ENCODE measurements at regions not wholly inside any gene's neighbourhood (a gene's known extent, or its start where the extent isn't known, plus 50 kb on each side); places are given as distances from the start of the nearest gene placed in this dataset.

DNA sequence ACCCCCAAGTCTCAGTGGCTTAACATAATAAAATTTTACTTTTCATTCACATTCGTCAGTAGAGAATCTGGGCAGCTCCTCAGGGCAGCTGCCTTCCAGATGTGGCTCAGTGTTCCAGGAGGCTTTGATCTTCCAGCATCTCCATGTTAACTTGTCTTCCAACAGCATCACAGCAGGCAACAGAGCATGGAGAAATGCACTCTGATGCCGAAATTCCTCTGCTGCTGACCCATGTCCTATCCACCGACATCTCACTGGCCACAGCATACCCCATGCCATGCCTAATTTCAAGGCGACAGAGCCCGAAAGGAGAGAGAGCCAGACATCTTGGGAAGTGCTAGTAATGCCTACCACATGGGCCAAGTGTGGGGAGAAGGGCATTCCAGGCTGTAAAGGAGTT is 64.9 kb upstream of the MEDAG start:
- H2BK120ac ChIP-seq (ENCODE audit: low read depth, low read length), result no peak overlapping the region
- H3K4me3 ChIP-seq (ENCODE audit: insufficient read depth, low read depth, low read length), result no peak overlapping the region
- H2AK5ac ChIP-seq (ENCODE audit: low read depth, low read length), result peak overlapping the region; percentile 72
- ATAC-seq (ENCODE audit: low read depth) (no peak), DNase-seq (peak; percentile 45)
- no peak overlapping the region for H3K56ac ChIP-seq (ENCODE audit: extremely low read depth, insufficient read depth, low read length)
- no peak overlapping the region for H4K5ac ChIP-seq (ENCODE audit: low read depth, low read length)
- ChIA-PET POLR2A (ENCODE audit: unreplicated experiment) (no interaction called here), CTCF (no interaction called here)
- TF ChIP-seq MAZ (IDR thresholded peaks at IDR 0.05; ENCODE audit: borderline replicate concordance, low read depth, low read length) (no peak), RFX5 (IDR thresholded peaks at IDR 0.05; ENCODE audit: low read depth, low read length) (no peak), NFE2L2 (IDR thresholded peaks at IDR 0.05; ENCODE audit: low read depth, low read length) (no peak), BHLHE40 (IDR thresholded peaks at IDR 0.05; ENCODE audit: low read depth, low read length) (no peak), MAFK (IDR thresholded peaks at IDR 0.05; ENCODE audit: low read depth, low read length) (no peak), RCOR1 (IDR thresholded peaks at IDR 0.05; ENCODE audit: insufficient replicate concordance, low read length) (no peak), SMC3 (IDR thresholded peaks at IDR 0.05; ENCODE audit: low read depth, low read length) (no peak), FOS (IDR thresholded peaks at IDR 0.05; ENCODE audit: low read depth, low read length) (no peak), POLR2A (IDR thresholded peaks at IDR 0.05; ENCODE audit: low read depth, low read length) (no peak), CEBPB (IDR thresholded peaks at IDR 0.05; ENCODE audit: low read depth, low read length) (no peak), MXI1 (IDR thresholded peaks at IDR 0.05; ENCODE audit: borderline replicate concordance, low read depth, low read length) (no peak), RAD21 (IDR thresholded peaks at IDR 0.05; ENCODE audit: low read length) (no peak), CHD1 (IDR thresholded peaks at IDR 0.05; ENCODE audit: low read depth, low read length) (no peak)
- TF ChIP-seq, protein P1, sequence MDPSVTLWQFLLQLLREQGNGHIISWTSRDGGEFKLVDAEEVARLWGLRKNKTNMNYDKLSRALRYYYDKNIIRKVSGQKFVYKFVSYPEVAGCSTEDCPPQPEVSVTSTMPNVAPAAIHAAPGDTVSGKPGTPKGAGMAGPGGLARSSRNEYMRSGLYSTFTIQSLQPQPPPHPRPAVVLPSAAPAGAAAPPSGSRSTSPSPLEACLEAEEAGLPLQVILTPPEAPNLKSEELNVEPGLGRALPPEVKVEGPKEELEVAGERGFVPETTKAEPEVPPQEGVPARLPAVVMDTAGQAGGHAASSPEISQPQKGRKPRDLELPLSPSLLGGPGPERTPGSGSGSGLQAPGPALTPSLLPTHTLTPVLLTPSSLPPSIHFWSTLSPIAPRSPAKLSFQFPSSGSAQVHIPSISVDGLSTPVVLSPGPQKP (IDR thresholded peaks at IDR 0.05; ENCODE audit: borderline replicate concordance, low read depth, low read length), result no peak
- TF ChIP-seq, protein P2, sequence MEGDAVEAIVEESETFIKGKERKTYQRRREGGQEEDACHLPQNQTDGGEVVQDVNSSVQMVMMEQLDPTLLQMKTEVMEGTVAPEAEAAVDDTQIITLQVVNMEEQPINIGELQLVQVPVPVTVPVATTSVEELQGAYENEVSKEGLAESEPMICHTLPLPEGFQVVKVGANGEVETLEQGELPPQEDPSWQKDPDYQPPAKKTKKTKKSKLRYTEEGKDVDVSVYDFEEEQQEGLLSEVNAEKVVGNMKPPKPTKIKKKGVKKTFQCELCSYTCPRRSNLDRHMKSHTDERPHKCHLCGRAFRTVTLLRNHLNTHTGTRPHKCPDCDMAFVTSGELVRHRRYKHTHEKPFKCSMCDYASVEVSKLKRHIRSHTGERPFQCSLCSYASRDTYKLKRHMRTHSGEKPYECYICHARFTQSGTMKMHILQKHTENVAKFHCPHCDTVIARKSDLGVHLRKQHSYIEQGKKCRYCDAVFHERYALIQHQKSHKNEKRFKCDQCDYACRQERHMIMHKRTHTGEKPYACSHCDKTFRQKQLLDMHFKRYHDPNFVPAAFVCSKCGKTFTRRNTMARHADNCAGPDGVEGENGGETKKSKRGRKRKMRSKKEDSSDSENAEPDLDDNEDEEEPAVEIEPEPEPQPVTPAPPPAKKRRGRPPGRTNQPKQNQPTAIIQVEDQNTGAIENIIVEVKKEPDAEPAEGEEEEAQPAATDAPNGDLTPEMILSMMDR (conservative IDR thresholded peaks at IDR 0.05; ENCODE audit: low read depth, low read length), result no peak
- TF ChIP-seq, protein P3, sequence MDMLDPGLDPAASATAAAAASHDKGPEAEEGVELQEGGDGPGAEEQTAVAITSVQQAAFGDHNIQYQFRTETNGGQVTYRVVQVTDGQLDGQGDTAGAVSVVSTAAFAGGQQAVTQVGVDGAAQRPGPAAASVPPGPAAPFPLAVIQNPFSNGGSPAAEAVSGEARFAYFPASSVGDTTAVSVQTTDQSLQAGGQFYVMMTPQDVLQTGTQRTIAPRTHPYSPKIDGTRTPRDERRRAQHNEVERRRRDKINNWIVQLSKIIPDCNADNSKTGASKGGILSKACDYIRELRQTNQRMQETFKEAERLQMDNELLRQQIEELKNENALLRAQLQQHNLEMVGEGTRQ (IDR thresholded peaks at IDR 0.05; ENCODE audit: low read depth, low read length), result no peak
- no TSS peak for BruUV-seq (replicated peaks)
- no peak overlapping the region for H4K91ac ChIP-seq (ENCODE audit: insufficient read depth, low read depth, low read length)
- no peak overlapping the region for H4K8ac ChIP-seq (ENCODE audit: low read depth in 2 of 2, low read length in 2 of 2)
- H3K4me2 ChIP-seq (ENCODE audit: low read depth, low read length), result no peak overlapping the region
- no peak overlapping the region for H2BK15ac ChIP-seq (ENCODE audit: low read depth, low read length)
- H2AFZ ChIP-seq (replicated peaks; ENCODE audit: low read length, poor library complexity), result no peak overlapping the region
- peaks cover 6% of the 10 kb centered on the region for H3K4me1 ChIP-seq (ENCODE audit: control insufficient read depth, insufficient read depth, low read length)
- no peaks in the 10 kb centered on the region for H3K36me3 ChIP-seq (ENCODE audit: control insufficient read depth, insufficient read depth, low read length)
- peaks cover 38% of the 10 kb centered on the region for H3K9me1 ChIP-seq (ENCODE audit: insufficient read depth, low read length)
- 0 out of 2 replicates have a peak overlapping the region, but pooled peaks have one; percentile 55 for H3K14ac ChIP-seq (replicated peaks; ENCODE audit: low read depth, low read length)
- peaks cover 0 to 23% of the 10 kb centered on the region in 2 experiments; a peak in 2 of 4 replicates for H3K79me1 ChIP-seq (ENCODE audit: low read depth in 1 of 2, low read length in 2 of 2)
- WGBS, 2 experiments (ENCODE audit: extremely low coverage in 2 of 2, insufficient read length in 1 of 2), result 92% methylated on average over 2 of the region's 5 CpGs; no CpG with 5 or more reads in 1 of the 2 experiments
- H2BK20ac ChIP-seq (ENCODE audit: low read depth, low read length), result no peak overlapping the region
- no peak overlapping the region for H3K4ac ChIP-seq (ENCODE audit: low read depth, low read length)
- no peak overlapping the region for H3K23ac ChIP-seq (ENCODE audit: low read depth, low read length)
- no peaks in the 10 kb centered on the region for H3K27me3 ChIP-seq (ENCODE audit: control insufficient read depth, insufficient read depth, low read length)
- no peak overlapping the region for H2BK5ac ChIP-seq (ENCODE audit: low read depth, low read length, poor library complexity, severe bottlenecking)
- H4K20me1 ChIP-seq (ENCODE audit: insufficient read depth, low read length), result no peaks in the 10 kb centered on the region
- dilution Hi-C loops (cut with HindIII; ENCODE audit: low sequenced_read_pairs, unreplicated experiment) (no loop called here), intact Hi-C loops (cut with micrococcal nuclease) (no loop called here), in situ Hi-C loops (cut with MboI; ENCODE audit: low sequenced_read_pairs) (no loop called here)
- H3K27ac ChIP-seq (ENCODE audit: insufficient read depth, low read length), result no peak overlapping the region
- H3K18ac ChIP-seq (ENCODE audit: low read depth, low read length), result no peak overlapping the region
- no peaks in the 10 kb centered on the region for H3K9me3 ChIP-seq (ENCODE audit: control insufficient read depth, insufficient read depth, low read length)
- H2AK9ac ChIP-seq (replicated peaks; ENCODE audit: low read depth, low read length, poor library complexity), result no peak overlapping the region
- H3K9ac ChIP-seq (ENCODE audit: low read depth, low read length), result no peak overlapping the region
